ENCODE measurements at regions not wholly inside any gene's neighbourhood (a gene's known extent, or its start where the extent isn't known, plus 50 kb on each side); places are given as distances from the start of the nearest gene placed in this dataset.

DNA sequence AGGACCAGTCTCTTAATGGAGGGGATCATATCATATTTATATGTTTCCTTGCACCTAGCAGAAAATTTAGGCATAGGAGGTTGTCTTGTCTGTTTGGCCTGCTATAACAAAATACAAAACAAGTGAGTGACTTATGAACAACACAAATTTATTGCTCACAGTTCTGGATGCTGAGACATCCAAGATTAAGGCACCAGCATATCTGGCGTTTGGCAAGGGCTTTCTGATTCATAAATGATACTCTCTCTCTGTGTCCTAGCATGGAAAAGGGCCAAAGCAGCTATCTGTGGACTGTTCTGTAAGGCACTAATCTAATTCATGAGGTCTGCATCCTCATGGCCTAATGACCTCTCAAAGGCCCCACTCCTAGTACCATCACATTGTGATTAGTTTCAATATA, 683.0 kb downstream of the NR2F2 start:
- TF ChIP-seq, protein P1, sequence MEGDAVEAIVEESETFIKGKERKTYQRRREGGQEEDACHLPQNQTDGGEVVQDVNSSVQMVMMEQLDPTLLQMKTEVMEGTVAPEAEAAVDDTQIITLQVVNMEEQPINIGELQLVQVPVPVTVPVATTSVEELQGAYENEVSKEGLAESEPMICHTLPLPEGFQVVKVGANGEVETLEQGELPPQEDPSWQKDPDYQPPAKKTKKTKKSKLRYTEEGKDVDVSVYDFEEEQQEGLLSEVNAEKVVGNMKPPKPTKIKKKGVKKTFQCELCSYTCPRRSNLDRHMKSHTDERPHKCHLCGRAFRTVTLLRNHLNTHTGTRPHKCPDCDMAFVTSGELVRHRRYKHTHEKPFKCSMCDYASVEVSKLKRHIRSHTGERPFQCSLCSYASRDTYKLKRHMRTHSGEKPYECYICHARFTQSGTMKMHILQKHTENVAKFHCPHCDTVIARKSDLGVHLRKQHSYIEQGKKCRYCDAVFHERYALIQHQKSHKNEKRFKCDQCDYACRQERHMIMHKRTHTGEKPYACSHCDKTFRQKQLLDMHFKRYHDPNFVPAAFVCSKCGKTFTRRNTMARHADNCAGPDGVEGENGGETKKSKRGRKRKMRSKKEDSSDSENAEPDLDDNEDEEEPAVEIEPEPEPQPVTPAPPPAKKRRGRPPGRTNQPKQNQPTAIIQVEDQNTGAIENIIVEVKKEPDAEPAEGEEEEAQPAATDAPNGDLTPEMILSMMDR (conservative IDR thresholded peaks at IDR 0.05 in 1 of 2, IDR thresholded peaks at IDR 0.05 in 1 of 2; ENCODE audit: low read depth in 1 of 2, low read length in 2 of 2) = no peak
- no peak for TF ChIP-seq EZH2 (IDR thresholded peaks at IDR 0.05; ENCODE audit: low read length, missing control alignments)

All from fibroblast of lung (primary cell).